A673 (cell line): ENCODE measurements at regions not wholly inside any gene's neighbourhood (a gene's known extent, or its start where the extent isn't known, plus 50 kb on each side); places are given as distances from the start of the nearest gene placed in this dataset.

Source experiments
- BruUV-seq: library from RNA; stranded (reverse); fragments of 400-500 nt; replicated peaks from 2 replicates; lab custom pipeline; 2021; lab: Mats Ljungman, UMichigan
- CTCF ChIA-PET: fragments of 300-600 bp; sonication (Branson Sonifier 250); formaldehyde crosslinking; loops from one replicate; lab custom pipeline; 2022; ENCODE audit warnings: antibody characterized with exemption; lab: Charles Lee
- POLR2A ChIA-PET: fragments of 300-600 bp; sonication (Branson Sonifier 250); formaldehyde crosslinking; loops from one replicate; lab custom pipeline; 2022; ENCODE audit warnings: antibody characterized with exemption; ENCODE audit not compliant: low non-redundant PET; lab: Charles Lee
- DNase-seq: peaks from one replicate; pipeline ENCODE4 v3.0.0-alpha.2; 2015; ENCODE audit warnings: low spot score
- H3K27ac ChIP-seq: fragments of 200-600 bp; sonication (generic); 2 replicates; pipeline ENCODE4 v1.5.1; 2016; ENCODE audit warnings: mixed run types, low read depth, mild to moderate bottlenecking, mixed read lengths, antibody characterized with exemption, low read length; ENCODE audit not compliant: poor library complexity, severe bottlenecking
- H3K27me3 ChIP-seq: fragments of 200-600 bp; sonication (generic); replicated peaks from 2 replicates; pipeline ENCODE4 v1.6.1; 2017; ENCODE audit warnings: mixed run types, low read depth, mild to moderate bottlenecking, mixed read lengths, antibody characterized with exemption, low read length; ENCODE audit not compliant: insufficient read depth, poor library complexity
- H3K36me3 ChIP-seq: fragments of 200-600 bp; sonication (generic); 2 replicates; pipeline ENCODE4 v1.6.1; 2016; ENCODE audit warnings: mixed run types, mild to moderate bottlenecking, mixed read lengths, antibody characterized with exemption, low read length; ENCODE audit not compliant: insufficient read depth, poor library complexity, severe bottlenecking
- H3K4me1 ChIP-seq: fragments of 200-600 bp; sonication (generic); 2 replicates; pipeline ENCODE4 v1.6.1; 2017; ENCODE audit warnings: mixed run types, mild to moderate bottlenecking, mixed read lengths, antibody characterized with exemption, low read length; ENCODE audit not compliant: insufficient read depth, poor library complexity, severe bottlenecking
- H3K4me3 ChIP-seq: fragments of 200-600 bp; sonication (generic); 2 replicates; pipeline ENCODE4 v1.5.1; 2016; ENCODE audit warnings: low read depth, mixed run types, mild to moderate bottlenecking, mixed read lengths, low read length; ENCODE audit not compliant: poor library complexity, severe bottlenecking
- H3K9me3 ChIP-seq: fragments of 200-600 bp; sonication (generic); 2 replicates; pipeline ENCODE4 v1.6.1; 2016; ENCODE audit warnings: mixed run types, low read depth, mild to moderate bottlenecking, mixed read lengths, antibody characterized with exemption, low read length; ENCODE audit not compliant: poor library complexity, severe bottlenecking
- CTCF ChIP-seq: fragments of 300-800, 200-600 bp; sonication (generic); conservative IDR thresholded peaks from 2 replicates; pipeline ENCODE4 v1.5.1; 2017; ENCODE audit warnings: low read depth, mild to moderate bottlenecking, antibody characterized with exemption, low read length, moderate library complexity, mixed read lengths
- EZH2 ChIP-seq: fragments of 200-600 bp; sonication (generic); IDR thresholded peaks from 2 replicates; pipeline ENCODE4 v1.6.1; 2017; ENCODE audit warnings: borderline replicate concordance, low read depth, mild to moderate bottlenecking, mixed read lengths, antibody characterized with exemption, low read length; ENCODE audit not compliant: poor library complexity, severe bottlenecking
- intact Hi-C: fragments of 100-400 bp; cut with micrococcal nuclease; formaldehyde crosslinking; loops from one replicate; pipeline ENCODE4 v1.10.0; 2022; ENCODE audit not compliant: unreplicated experiment

- ChIA-PET POLR2A (no interaction called here), CTCF (no interaction called here)
- BruUV-seq = no TSS peak
- peaks cover 34% of the 10 kb centered on the region for H3K9me3 ChIP-seq
- intact Hi-C loops = no loop called here
- TF ChIP-seq CTCF = no peak
- no peak for DNase-seq
- H3K27me3 ChIP-seq = no peaks in the 10 kb centered on the region
- H3K36me3 ChIP-seq = no peaks in the 10 kb centered on the region
- H3K4me1 ChIP-seq = no peaks in the 10 kb centered on the region
- H3K27ac ChIP-seq = no peak overlapping the region
- H3K4me3 ChIP-seq = no peak overlapping the region
Observed at GRCh38 chrX:144295921-144296320, 412.1 kb downstream of the UBE2NL start.

- Histone ChIP-seq H3K36me3 (no peaks in the 10 kb centered on the region), H3K4me1 (no peaks in the 10 kb centered on the region), H3K4me3 (no peak overlapping the region), H3K9me3 (peaks cover 37% of the 10 kb centered on the region), H3K27me3 (no peaks in the 10 kb centered on the region), H3K27ac (no peak overlapping the region)
- POLR2A ChIA-PET = no interaction called here
- TF ChIP-seq EZH2 (no peak), CTCF (no peak)
- no TSS peak for BruUV-seq
- intact Hi-C loops = no loop called here
- CTCF ChIA-PET = no interaction called here
- DNase-seq = no peak
Observed at GRCh38 chrX:144297221-144297620, 413.4 kb downstream of the UBE2NL start.

- intact Hi-C loops = no loop called here
- H3K36me3 ChIP-seq = no peaks in the 10 kb centered on the region
- H3K9me3 ChIP-seq = peaks cover 14% of the 10 kb centered on the region
- no peak overlapping the region for H3K4me3 ChIP-seq
- H3K27ac ChIP-seq = no peak overlapping the region
- POLR2A ChIA-PET = no interaction called here
- TF ChIP-seq CTCF (no peak), EZH2 (no peak)
- no peak for DNase-seq
- CTCF ChIA-PET = no interaction called here
- no peaks in the 10 kb centered on the region for H3K27me3 ChIP-seq
- no TSS peak for BruUV-seq
- H3K4me1 ChIP-seq = no peaks in the 10 kb centered on the region
Observed at GRCh38 chrX:144327495-144327894, 443.6 kb downstream of the UBE2NL start.
